ENCODE measurements at regions not wholly inside any gene's neighbourhood (a gene's known extent, or its start where the extent isn't known, plus 50 kb on each side); places are given as distances from the start of the nearest gene placed in this dataset.

GRCh38 chr17:52389632-52390031 is 231.1 kb upstream of the CA10 start:
- no peak for DNase-seq (ENCODE audit: low spot score)

DNA sequence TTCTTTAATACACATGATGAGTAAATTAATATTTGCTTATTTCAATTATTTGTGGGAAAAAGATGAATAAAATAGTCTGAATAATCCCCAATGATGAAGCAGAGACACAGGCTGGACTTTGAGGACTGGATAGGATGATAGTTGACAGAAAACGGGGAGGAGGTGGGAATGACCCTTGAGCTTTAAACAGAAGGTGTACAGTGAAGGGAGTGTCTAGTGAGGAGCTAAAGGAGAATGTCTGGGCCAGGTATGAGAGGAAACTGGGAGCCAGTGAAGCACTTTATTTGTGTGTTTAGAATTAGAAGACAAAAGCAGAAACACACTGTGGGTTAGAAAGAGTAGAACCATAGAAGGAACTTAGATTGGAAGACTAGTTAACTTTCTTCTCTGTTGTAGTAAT is 230.4 kb upstream of the CA10 start:
- DNase-seq (ENCODE audit: low spot score) = no peak

GRCh38 chr17:52384695-52385094 is 226.2 kb upstream of the CA10 start:
- no peak for DNase-seq (ENCODE audit: low spot score)

GRCh38 chr17:52383493-52384100 is 225.1 kb upstream of the CA10 start:
- peak; percentile 42 for DNase-seq (ENCODE audit: low spot score)

DNA sequence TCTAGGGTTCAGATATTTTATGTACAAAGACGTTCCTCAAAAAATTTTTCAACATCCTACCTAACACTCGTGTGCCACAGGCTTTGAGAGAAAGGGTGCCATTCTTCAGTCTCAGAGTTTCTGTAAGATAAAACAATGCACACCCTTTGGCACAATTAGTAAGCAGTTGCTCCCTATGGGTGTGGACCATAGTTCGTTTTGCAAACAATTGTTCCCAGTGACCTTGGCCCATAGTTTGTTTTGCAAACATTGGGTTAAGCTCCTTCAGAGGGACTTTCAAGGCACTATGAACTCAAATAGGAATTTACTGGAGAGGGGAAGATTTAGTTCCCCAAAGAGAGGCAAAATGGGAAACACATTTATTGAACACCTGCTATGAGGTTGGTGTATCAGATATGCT is 220.3 kb upstream of the CA10 start:
- no peak for DNase-seq (ENCODE audit: low spot score)

GRCh38 chr17:52376137-52376536 is 217.6 kb upstream of the CA10 start:
- DNase-seq (ENCODE audit: low spot score) = no peak

DNA sequence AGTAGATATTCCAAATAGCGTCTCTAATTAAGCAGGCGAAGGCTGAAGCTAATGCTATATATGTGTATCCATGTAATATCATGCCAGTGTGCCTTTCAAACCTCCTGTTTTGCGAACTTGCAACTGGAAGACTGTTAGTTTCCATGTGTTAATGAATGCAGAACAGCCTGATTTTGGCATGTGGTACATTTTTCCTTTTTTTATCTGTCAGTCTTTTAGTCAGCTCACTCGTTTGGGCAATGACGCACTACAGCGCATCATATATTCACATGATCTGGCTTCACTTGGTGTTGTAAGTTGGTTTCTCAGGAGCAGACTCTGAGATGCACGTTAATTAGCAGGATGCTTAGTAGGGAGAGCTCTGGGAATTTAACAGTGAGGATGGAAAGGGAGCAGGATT is 210.4 kb upstream of the CA10 start:
- no peak for DNase-seq (ENCODE audit: low spot score)

DNA sequence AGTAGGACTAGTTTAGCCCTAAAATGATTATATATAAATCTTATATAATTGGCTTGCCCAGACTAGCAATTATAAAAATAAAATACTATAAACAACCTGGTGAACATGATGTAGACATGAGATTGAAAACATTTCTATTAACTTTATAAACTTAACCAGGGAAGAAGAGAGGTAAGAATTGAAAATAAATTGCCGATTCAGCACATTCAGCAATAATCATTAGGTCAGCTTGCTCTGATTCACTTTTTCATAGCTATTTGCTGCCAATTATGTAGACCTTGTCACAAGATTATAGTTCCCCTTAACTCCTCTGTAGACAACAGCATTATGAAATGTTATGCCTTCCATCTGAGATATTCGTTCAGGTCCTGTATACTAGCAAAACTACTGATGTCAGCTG is 199.3 kb upstream of the CA10 start:
- no peak for DNase-seq (ENCODE audit: low spot score)

- DNase-seq (ENCODE audit: low spot score) = no peak
Measured at GRCh38 chr17:52336796-52337195, 178.3 kb upstream of the CA10 start.

DNA sequence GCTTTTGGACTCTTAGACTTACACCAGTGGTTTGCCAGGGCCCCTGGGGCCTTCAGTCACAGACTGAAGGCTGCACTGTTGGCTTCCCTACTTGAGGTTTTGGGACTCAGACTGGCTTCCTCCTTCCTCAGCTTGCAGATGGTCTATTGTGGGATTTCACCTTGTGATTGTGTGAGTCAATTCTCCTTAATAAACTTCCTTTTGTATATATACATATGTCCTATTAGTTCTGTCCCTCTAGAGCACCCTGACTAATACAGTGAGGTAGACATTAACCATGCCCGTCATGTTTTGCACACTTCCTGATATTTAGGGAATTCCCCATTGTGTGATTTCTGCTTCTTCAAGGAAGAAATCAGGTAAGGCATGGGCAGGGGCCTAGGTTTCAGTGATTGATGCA is 147.8 kb upstream of the CA10 start:
- no peak for DNase-seq (ENCODE audit: low spot score)

DNA sequence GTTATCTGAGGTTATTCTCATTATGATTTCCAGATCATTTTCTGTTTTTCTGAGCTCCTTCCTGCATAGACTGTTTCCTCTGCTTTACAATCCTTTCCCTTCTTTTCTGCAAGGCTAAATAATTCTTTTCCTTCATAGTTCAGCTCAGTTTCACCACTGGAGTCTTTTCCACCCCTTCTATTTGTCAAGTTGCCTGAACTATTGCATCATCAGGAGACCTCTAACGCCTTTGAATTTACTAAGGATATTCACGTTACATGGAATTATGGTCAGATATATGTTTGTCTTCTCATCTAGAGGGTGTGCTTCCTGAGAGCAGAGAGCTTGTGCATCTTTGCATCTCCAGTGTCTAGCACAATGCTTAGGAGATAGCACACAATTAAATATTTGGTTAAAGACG is 140.4 kb upstream of the CA10 start:
- no peak for DNase-seq (ENCODE audit: low spot score)

GRCh38 chr17:52297230-52298010 is 138.9 kb upstream of the CA10 start:
- DNase-seq (ENCODE audit: low spot score) = peak; percentile 6

DNA sequence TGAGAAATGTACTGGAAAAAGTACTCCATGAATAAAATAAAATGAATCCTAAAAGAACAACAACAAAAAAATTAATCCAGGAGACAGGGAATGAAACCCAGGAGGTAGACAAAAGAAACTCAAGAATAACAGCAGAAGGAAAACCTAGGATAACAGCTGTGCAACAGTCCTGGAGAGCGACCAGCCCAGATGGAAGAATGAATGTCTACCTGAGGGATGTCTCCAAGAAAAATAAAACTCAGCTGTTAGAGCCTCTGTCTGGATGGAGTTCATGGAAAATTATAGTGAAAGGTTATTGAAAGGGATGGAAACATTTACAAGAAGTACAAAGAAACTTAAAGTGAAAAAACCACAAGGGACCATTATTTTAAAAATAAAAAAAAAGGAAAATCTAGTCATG is 135.8 kb upstream of the CA10 start:
- DNase-seq (ENCODE audit: low spot score) = no peak

DNA sequence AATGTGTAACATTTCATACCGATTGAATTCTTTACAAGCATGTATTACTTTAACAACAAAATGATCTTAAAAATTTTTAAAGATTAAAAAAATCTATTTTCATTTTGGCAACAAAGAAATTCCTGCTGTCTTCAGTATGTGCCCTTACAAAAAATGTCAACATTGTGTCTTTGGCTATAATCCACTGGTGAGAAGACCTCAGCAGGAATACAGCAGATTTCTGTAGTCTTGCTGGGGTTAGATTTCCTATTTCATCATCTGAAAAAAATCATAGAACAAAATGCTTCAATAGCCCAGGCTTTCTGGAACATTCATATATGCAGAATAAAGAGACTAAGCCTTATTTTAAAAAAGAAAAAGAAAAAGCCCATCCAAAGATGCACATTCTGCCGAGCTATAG is 129.1 kb upstream of the CA10 start:
- no peak for DNase-seq (ENCODE audit: low spot score)

DNA sequence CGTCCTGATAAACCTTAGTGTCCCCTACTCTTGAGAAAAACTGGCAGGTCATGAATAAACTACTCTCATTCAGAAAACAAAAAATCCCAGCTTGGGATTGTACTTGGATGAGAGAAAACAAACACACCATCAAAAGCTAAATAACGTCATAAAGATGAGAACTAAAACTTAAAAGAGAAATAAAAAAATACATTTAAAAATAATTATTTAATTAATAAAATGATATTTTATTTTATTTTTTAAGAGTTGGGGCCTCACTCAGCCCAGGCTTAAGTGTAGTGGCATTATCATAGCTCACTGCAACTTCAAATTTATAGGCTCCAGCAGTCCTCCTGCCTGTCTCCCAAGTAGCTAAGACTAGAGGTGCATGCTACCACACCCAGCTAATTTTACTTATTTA is 125.4 kb upstream of the CA10 start:
- DNase-seq (ENCODE audit: low spot score) = no peak

DNA sequence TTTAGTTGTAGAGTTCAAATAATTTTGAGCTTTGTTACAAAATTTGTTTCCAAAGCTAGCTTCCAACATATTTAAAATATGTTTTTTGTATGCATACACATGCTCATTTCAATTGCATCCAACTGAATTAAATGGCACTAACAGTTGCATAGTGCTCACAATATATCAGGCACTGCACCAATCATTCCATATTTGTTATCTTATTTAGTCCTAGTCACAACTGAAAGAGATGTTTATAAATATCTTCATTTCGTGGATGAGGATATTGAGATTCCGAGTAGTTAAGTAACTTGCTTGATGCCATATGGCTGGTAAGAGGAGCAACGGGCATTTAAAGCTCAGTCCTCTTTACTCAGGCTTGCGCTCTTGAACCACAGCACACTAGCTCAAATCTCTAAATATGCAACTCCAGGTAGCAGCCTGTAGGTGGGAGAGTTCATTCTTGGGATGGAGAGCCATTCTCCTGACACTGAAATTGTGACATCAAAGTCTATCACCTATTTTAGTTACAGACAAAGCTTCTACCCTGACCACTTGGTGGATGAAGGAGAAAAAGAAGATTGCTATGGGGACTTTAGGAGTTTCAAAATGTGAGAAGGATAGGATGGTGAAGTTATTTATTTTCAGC is 118.0 kb upstream of the CA10 start:
- no peak for DNase-seq (ENCODE audit: low spot score)

DNA sequence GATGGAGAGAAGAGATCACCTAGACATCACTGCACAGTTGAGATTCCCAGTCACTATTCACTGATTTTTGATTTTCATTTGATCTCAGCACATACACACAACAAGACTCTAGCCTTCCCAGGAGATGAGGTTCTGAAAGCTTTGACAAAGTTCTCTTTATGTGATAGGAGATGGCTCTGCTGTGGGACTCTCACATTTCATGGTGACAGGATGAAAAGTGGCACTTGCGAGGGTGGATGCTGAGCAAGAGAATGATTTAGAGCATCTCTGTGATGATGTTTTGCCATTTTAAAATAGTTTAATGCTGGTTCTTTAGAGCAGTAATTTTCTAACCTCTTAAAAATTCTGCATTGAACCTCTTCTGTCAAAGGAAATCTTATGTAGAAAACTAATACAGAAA is 113.3 kb upstream of the CA10 start:
- DNase-seq (ENCODE audit: low spot score) = no peak

- DNase-seq (ENCODE audit: low spot score) = no peak
Measured at GRCh38 chr17:52255347-52255746, 96.8 kb upstream of the CA10 start.

DNA sequence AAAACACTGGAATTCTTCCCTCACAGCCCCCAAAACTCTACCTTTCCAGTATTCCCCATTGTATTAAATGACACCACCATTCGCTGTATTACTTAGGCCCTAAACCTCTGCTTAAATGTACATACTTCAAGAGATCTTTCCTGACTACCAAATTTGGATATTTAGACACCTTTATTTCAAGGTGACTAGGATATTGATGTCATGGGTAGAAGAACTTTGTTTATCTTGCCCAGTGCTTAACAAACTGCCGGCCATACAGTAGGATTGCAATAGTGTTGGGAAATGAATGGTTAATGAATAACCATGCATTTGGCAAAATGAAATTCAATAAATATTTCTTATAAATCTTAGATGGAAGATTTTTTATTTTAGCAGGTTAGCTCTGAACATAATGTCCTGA is 86.2 kb upstream of the CA10 start:
- DNase-seq (ENCODE audit: low spot score) = no peak

DNA sequence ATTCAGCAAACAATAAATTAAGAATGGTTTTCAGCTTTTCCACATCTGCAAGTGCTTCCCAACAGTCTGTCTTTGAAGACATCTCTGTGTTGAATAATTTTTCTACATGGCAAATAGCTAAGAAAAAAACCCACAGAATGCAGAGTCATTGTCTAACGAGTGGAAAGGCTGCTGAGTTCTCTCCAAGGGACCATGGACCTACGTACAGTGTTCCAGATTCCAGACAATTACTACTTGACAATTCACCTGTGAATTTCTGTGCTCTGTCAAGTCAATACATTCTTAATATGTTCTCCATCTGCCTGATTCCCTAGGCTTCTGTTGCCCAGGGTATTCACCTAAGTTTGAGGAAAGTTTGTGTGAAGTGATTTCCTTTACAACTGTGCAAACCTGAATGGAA is 83.8 kb upstream of the CA10 start:
- DNase-seq (ENCODE audit: low spot score) = no peak

- DNase-seq (ENCODE audit: low spot score) = no peak
Measured at GRCh38 chr17:52237151-52237550, 78.6 kb upstream of the CA10 start.

DNA sequence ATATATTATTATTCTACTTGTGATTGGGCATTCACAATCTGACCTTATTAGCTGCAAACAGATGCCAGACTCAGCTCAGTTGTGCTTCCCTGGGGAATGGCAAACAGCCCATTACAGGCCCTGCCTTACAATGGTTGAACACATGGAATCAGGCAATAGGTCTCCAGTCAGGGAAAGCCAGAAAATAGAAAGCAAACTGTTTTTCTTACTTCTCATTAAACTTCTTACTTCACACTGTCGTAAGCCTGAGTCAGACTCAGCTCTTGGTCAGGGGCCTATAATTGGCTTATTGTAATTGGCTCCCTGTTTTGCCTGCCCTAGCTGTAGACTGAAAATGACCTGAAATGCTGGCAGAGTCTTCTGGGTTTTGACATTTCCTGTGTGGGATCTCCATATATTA is 77.0 kb upstream of the CA10 start:
- DNase-seq (ENCODE audit: low spot score) = no peak

GRCh38 chr17:52233632-52234031 is 75.1 kb upstream of the CA10 start:
- no peak for DNase-seq (ENCODE audit: low spot score)

- no peak for DNase-seq (ENCODE audit: low spot score)
Measured at GRCh38 chr17:52233176-52233575, 74.7 kb upstream of the CA10 start.
